Germinal center (tissue), 1 donor: ENCODE measurements at regions not wholly inside any gene's neighbourhood (a gene's known extent, or its start where the extent isn't known, plus 50 kb on each side); places are given as distances from the start of the nearest gene placed in this dataset.

Source experiments
- DNase-seq: peaks from one replicate; pipeline ENCODE4 v3.0.0; 2012; ENCODE audit warnings: mixed read lengths, low spot score

DNA sequence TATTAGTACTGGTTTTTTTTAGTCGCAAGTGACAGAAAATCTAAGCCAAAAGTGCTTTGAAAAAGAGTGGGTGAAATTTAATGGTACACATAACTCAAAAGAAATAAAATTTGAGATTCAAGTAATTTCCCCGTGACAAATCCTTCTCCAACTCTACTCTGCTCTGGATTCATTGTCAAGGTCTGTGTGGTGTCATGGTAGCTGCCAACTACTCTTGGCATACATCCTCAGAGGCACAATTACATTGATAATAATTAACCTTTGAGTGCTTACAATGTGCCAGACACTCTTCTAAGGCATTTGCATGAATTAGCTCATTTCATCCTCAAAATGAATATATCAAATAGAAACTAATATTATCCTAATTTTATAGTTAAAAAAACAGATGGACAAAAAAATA, 1153.9 kb upstream of the NCAM2 start:
- no peak for DNase-seq

DNA sequence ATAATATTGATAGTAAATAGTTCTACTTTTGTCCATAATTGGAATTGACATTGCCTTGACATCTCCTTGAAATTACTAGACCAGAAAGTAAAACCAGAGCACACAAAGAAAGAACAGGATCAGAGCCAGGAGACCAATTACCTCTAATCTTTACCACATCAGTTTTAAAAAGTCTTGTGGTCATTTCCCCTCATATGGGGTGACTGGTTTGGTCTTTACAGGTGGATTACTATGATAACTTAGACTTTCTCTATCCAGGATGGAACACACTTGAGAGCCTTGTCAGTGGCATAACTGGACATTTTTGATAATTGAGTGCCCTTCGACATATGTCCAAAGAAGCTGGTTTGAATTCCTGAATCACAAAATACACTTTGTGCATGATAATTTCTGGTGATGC, 1148.1 kb upstream of the NCAM2 start:
- DNase-seq, result no peak

DNA sequence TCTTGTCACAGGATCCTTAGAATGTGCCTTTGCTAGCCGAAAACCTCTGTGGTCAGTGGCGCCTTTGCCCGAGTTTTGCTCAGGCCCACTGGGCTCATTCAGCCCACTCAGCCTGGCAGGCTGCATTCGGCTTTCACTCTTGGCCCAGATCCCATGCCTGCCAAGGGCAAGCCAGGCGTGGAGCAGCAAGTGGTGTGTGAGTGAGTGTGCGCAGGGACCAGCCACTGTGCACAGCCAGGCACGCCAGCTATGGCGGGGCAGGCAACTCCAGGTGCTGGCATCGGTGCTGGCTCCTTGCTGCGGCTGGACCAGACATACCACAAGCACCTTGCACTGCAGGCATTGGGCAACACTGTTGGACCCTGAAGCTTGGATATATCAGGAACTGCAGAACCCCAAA, 1145.1 kb upstream of the NCAM2 start:
- no peak for DNase-seq

DNA sequence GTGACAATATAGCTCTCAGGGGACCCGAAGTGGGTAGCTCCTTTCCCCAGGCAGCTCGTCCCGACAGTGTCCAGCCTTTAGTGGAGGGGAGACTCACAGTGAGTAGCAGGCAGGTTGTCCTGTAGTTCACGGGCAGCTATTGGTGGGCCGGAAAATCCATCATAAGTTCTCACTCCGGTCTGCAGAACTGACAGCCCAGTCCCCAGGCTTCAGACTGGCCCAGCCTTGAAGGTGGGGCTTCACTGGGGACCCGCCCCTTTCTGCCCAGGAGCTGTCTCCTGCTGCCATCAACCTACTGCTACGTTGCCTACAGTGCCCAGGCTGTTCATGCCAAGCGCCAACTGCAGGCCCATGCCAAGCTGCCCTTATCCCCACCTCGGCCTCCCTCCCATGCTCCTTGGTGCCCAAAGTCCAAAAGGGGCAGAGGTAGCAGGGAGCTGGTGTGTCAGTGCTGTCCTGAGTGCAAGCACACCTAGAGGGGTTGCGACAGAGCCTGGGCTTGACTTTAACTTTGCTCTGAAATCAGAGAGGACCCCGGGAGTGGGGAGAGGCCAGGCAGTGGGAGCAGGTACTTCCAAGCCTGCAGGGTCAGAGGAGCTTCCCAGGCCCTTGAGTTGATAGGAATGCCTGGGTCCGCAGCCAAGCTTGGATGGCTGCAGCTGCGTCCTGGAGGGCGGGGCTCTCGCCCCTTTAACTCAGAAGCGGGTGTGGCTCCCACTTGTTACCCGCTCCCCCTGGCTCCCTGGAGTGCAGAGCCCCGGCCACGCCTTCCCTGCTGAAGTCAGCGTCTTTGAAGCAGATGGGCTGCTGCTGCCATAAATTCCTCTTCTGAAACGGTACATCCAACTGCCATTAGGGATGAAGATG, 1144.3 kb upstream of the NCAM2 start:
- DNase-seq, result no peak

DNA sequence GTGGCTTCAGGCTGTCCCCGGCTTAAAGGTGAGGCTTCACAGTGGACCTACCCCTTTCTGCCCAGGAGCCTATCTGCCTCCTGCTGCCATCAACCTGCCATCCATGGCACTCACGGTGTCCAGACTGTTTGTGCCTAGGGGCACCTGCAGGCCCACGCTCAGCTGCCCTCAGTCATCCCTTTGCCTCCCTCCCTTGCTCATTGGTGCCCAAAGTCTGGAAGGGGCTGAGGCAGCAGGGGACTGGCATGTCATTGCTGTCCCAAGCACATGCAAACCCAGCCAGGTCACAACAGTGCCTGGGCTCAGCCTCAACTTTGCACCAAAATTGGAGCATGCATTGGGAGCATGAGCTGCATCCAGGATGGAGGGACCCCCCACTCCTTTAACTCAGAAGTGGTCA, 1142.7 kb upstream of the NCAM2 start:
- no peak for DNase-seq

DNA sequence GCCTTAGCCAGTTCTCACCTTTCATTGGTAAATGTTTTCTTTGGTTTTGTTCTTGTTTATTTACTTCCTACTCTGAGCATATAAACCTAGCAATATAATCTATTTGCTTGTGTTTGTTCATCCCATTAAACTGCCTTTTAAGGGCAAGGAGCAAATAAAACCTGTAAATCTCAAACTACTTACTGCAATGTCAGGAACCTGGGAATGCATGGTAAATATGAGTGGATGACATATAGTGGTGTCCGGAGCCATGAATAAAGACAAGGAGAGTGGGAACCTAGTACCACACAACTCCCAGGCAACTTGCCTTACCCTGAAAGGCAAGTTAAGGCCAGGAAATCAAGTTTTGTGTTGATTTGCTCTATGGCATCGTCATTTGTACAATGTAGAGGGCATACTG, 1133.7 kb upstream of the NCAM2 start:
- no peak for DNase-seq

DNA sequence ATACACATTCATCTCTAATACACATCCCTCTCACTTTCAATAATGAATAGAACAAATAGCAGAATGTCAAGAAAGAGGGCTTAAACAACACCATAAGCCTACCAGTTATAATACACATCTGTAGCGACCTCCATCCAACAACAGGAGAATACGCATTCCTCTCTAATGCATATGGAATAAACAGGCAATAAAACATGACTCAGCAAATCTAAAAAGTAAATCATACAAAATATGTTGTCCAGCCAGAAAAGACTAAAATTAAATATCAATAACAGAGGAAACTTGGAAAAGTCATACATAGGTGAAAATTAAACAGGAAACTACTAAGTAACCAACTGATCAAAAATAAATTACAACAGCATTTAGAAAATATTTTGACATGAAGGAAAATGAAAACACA, 1127.5 kb upstream of the NCAM2 start:
- no peak for DNase-seq

DNA sequence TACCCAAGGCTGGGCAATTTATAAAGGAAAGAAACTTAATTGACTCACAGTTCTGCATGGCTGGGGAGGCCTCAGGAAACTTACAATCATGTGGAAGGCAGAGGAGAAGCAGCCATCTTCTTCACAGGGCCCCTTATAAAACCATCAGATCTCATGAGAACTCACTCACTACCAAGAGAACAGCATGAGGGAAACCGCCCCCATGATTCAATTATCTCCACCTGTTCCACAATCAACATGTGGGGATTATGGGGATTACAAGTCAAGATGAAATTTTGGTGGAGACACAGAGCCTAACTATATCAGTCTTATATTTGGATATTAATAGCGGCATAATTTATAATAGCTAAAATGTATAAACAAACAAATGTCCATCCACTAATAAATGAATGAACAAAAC, 1123.7 kb upstream of the NCAM2 start:
- DNase-seq, result no peak

DNA sequence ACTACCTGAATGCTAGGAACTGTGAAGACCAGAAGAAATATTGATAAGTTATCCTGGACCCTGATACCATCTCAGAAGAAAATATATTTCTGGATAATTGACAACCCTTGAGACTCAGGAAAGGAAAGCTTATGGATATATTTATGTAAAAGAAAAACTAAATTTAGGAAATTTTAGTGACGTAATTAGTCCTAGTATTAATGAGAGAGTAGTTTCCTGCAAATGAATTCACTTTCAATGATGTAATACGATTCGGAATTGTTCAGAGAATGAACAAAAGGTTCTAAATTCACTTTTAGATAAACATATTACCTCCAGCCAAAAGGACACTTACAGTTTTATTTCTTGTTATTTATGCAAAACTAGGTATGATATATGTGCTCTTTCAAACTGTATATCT, 1120.1 kb upstream of the NCAM2 start:
- no peak for DNase-seq

DNA sequence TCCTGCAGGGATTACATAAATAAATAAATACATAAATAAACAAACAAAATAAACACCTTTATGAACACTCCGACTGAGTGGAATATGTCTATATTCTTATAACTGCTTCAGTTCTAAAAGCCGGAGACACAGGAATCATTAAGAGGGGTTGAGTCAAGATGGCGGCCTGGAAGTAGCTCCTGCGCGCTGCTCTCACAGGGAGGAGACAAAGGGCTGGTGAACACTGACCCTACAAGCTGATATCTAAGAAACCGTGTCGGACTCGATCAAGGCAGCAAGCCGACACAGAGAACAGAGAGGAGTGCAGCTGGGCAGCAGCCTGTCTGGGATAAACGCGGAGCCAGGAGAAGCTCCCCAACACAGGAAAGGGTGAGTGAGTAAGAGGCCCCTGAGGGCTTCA, 1098.6 kb upstream of the NCAM2 start:
- no peak for DNase-seq

DNA sequence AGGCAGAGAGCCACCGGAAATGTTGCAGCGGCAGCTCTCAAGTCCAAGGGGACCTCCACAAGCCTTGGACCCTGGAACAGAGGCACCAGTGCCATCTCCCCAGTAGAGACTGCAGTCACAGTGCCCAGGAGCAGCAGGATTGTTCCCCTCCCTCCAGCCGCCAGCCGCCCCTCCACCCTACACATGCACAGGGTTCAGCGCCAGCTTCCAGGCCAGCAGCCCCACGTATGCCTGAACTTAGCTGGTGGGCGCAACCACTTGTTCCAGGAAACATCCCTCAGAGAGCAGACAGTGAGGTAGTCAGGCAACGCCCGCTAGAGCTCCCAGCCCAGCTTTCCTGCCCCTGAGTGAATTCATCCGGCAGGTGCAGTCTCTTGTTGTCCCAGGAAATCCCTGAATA, 1098.1 kb upstream of the NCAM2 start:
- no peak for DNase-seq

DNA sequence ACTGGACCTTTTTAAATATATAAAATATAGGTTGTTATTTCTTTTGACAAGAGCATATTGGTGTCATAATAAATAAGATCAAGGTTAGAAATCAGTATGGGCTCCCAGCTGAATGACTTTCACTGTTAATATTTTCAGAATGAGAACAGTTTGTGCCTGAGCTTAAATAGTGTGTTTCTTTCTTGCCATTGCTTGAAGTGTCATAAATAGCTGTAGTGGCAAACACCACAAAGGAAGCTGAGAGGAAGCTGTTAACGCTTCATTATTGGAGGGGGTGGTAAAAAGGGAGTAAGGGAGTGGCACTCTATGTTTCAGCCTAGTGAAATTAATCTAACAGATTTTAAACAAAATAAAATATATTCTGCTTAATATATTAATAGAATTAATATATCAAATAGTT, 1089.8 kb upstream of the NCAM2 start:
- DNase-seq, result no peak

DNA sequence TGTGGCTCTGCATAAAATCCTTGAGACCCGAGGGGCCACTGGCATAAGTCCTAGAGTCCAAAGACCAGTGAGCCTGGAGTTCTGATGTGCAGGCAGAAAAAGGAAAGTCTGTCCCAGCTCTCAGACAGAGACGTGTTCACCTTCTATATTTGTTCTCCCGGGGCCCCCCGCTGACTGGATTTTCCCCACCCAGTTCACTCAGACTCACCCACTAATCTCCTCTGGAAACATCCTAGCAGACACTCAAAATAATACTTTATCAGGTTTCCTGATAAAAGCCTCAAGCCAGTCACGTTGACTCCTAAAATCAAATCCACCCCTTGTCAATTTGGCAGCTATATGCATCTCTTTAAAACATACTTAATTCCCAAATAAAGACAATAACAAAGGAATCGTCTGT, 1084.2 kb upstream of the NCAM2 start:
- no peak for DNase-seq

DNA sequence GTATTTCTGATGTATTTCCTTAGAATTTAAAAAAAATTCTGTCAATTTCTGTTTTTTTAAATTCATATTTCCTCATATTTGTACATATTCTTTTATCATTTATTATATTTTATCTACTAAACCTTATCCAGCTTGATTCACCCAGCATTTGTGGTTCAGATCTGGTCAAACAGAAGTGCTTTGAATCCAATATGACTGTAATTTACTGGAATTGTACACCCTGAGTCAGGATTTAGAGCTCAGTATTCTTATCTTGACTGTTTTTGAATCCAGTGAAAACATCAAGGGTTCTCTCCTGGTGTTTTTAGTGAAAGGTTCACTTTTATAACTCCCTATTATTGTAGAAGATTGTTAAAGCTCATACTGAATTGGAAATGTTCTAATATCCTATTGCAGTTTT, 1077.0 kb upstream of the NCAM2 start:
- DNase-seq, result no peak

DNA sequence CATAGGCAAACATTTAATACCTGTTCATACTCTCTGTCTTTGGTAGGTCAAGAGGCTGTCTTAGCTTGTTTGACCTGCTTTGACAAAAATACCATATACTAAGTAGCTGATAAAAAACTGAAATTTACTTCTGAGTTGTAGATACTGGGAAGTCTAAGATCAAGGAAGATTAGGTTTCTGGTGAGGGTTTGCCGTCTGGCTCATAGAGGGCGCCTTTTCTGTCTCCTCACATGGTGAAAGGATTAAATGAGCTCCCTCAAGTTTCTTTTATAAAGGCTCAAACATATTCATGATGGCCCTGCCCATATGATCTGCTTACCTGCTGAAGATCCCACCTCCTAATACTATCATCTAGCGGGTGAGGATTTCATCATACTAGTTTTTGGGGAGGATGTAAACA, 1076.1 kb upstream of the NCAM2 start:
- no peak for DNase-seq

DNA sequence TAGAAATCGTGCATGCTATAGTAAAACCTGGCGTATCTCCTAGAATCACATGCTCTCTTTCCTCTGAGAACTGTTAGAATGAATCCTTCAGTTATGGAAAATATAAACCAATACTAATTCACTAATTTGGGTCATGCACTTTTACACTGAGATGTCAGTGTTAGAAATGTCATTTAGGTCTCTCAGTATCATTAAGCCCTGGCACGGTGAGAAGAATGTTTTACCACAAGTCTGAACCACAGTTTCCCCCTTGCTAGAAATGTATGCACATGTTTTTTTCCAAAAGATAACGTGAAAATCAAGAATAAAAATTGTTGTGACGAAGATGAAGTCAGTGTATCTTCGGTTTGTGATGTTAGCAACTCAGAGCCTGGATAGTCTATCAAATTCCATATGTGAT, 1062.7 kb upstream of the NCAM2 start:
- no peak for DNase-seq

DNA sequence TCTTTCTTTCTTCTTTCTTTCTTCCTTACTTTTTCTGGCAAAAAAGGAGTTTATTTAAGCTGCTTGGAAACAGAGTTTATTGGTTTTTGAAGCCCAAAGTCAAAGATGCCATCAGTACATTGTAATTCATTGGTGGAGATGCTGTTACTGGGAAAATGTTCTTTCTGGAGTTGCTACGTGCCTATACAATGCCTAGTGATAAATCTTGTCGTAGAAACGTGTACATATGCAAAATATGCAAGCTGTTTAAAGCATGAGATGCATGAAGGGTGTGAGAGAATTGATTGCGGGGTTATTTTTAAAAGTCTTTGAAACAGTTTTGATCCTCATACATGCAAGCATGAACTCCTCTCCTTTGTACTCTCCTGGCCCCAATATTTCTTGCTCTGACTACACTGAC, 1060.6 kb upstream of the NCAM2 start:
- DNase-seq, result no peak

DNA sequence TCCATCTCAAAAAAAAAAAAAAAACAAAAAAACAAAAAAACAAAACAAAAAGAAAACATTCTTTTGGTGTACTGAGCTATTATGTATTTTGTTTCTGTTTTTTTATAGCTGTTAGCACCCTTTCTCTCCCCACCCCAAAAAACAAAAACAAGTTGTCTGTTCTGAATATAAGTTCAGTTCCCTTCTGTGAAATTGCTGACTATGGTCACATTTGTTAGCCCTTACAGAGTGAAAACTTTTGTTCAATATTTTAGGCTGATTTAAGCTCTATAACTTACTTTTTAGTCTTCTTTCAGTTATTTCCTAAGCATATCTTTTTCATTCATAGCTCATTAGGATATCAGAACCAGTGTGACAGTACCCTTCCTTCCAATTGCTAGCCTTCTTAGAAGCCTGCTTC, 1056.6 kb upstream of the NCAM2 start:
- no peak for DNase-seq

DNA sequence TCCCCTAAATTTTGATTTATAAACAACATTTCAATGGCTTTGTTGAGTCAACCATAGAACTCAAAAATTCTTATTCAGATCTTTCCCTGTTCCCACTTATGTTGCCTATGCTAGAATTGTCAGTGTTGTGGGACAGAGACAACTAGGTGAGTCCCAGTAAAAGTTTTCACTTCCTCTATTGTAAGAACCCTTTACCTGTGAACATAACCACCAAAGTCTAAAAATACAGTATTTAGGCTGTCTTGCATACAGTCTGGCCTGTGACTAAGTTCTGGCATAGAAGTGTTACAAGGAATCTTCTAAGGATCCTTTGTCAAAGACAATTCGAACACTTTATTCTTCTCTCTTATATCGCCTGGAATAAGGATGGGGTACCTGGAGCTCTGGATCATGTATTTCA, 1047.9 kb upstream of the NCAM2 start:
- DNase-seq, result no peak

DNA sequence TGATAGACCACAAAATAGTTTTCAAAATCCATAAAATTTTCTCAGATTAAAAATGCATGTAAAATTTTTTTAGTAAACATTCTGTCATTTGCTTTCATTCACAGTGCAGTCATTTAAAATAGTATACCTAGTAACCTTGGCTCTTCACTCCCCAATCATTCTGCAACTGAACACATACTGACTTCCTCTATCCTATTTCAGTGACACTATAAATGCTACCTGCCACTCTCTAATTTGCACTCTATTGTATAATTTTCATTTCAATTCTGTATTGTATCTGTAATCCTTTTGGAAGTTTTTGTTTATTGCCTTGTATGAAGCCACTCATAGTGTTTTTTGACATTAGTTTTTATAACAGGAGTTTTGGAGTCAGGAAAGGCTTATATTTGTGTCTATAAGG, 1029.1 kb upstream of the NCAM2 start:
- no peak for DNase-seq

DNA sequence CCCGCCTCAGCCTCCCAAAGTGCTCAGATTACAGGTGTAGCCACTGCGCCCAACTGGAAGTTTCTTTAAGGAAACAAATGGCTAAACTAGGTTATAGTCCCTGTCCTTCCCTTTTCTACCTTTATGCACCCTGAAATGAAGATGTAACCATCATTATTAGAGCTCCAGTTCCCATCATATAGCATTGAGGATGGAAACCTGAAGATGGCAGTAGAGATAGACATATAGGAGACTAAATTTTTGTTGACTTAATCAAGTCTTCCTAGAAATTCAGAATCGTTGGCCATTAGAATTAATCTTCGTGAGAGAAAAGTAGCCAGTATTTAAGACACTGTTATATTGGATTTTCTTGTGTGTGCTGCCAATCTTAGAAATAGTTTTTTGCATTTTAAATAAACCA, 1016.3 kb upstream of the NCAM2 start:
- no peak for DNase-seq

DNA sequence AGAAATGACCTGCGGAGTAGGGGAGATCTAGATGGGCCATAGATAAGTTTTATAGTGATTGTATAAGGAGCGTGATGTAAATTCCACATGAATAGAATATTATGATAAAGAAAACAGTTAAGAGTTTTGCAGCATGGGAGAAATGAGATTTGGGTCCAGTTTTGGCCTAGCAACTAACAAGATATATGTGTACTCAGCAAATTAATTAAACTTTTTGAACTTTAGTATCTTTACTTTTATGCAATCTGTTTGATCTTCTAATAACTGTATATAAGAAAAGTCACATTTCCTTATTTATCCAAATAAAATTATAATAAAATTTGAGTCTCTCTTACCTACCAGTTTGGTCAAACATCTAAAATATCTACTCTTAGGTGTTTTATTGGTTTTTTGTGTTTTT, 1011.8 kb upstream of the NCAM2 start:
- no peak for DNase-seq

DNA sequence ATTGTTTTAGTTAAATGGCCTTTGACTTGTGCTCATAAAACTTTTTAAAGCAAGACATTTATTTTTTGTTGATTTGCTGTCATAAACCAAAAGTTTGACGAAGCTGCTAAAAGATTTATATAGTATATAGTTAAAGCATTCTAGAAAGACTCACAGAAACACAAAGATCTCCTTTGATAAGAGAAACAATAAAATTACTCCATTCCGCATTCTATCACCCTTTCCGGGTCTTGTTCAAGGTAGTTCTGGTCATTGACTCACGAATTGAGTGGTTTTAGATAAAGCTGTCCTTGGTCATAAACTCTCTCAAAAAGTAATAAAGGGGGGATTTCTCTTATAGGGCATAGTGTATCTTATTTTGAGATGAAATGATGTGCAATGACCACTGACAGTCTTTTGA, 1010.5 kb upstream of the NCAM2 start:
- DNase-seq, result no peak

DNA sequence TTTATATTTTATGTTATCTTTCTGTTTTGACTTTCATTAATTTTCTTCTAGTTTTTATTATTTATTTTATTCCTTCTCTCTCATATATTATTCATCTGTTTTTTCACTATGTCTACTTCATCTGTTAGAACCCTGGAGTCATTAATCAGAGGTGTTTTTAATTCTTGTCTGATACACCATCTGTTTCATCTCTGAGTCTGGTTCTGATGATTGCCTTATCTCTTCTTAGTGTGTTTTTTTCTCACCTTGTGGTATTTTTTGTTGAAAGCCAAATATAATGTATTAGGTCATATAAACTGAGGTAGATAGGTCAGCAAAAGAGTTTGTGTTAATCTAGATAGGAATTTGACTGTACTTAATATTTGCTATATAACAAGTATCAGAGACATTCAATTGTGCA, 1005.7 kb upstream of the NCAM2 start:
- DNase-seq, result no peak

DNA sequence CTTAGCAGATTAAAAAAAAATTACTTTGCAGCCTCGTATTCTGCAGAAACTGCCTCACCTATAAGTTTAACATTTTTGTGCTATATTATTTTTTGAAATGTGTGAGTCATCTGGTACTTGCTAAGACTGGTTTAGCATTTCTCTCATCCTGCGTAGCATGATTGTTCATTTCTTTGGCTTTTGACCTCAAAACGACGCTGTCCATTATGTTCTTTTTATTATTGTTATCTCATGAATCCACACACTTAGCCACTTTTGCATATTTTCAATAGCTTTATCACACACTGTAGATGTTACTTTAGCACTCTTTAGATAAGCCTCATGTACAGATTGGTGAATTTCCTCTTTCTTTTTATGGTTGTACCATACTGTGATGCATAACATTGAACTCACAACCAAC, 1004.9 kb upstream of the NCAM2 start:
- DNase-seq, result no peak
